ENCODE measurements at regions not wholly inside any gene's neighbourhood (a gene's known extent, or its start where the extent isn't known, plus 50 kb on each side); places are given as distances from the start of the nearest gene placed in this dataset.

GRCh38 chr3:61454006-61454585 is 107.3 kb upstream of the PTPRG start:
- no peak for FAIRE-seq

GRCh38 chr3:61454801-61455200 is 106.6 kb upstream of the PTPRG start:
- Histone ChIP-seq H3K27ac (ENCODE audit: control insufficient read depth, insufficient read depth, low read length) (no peak overlapping the region), H3K79me2 (ENCODE audit: control insufficient read depth, insufficient read depth, low read length) (no peaks in the 10 kb centered on the region), H3K4me3 (ENCODE audit: control insufficient read depth in 2 of 3, extremely low read depth in 1 of 3, insufficient read depth in 2 of 3, low read depth in 1 of 3, low read length in 3 of 3) (no peak overlapping the region), H3K36me3 (ENCODE audit: control insufficient read depth in 2 of 2, extremely low read depth in 1 of 2, insufficient read depth in 2 of 2, low read length in 2 of 2) (no peaks in the 10 kb centered on the region), H3K9me1 (ENCODE audit: control insufficient read depth, extremely low read depth, insufficient read depth, low read length) (no peaks in the 10 kb centered on the region), H4K20me1 (ENCODE audit: control insufficient read depth, extremely low read depth, insufficient read depth, low read length) (no peaks in the 10 kb centered on the region), H2AFZ (ENCODE audit: control insufficient read depth, low read length) (no peak overlapping the region), H3K27me3 (ENCODE audit: control insufficient read depth, extremely low read depth, insufficient read depth, low read length) (no peaks in the 10 kb centered on the region), H3K4me2 (ENCODE audit: control insufficient read depth, extremely low read depth, insufficient read depth, low read depth, low read length) (no peak overlapping the region), H3K9ac (ENCODE audit: control insufficient read depth, extremely low read depth, insufficient read depth, low read length) (no peak overlapping the region), H3K9me3 (ENCODE audit: control insufficient read depth, low read depth, low read length) (no peaks in the 10 kb centered on the region), H3K4me1 (ENCODE audit: control insufficient read depth, extremely low read depth, insufficient read depth, low read length) (peaks cover 8% of the 10 kb centered on the region)
- dilution Hi-C loops (cut with MboI; ENCODE audit: extremely low pct_ligation_motif_present, low sequenced_read_pairs): no loop called here
- TF ChIP-seq, protein P1, sequence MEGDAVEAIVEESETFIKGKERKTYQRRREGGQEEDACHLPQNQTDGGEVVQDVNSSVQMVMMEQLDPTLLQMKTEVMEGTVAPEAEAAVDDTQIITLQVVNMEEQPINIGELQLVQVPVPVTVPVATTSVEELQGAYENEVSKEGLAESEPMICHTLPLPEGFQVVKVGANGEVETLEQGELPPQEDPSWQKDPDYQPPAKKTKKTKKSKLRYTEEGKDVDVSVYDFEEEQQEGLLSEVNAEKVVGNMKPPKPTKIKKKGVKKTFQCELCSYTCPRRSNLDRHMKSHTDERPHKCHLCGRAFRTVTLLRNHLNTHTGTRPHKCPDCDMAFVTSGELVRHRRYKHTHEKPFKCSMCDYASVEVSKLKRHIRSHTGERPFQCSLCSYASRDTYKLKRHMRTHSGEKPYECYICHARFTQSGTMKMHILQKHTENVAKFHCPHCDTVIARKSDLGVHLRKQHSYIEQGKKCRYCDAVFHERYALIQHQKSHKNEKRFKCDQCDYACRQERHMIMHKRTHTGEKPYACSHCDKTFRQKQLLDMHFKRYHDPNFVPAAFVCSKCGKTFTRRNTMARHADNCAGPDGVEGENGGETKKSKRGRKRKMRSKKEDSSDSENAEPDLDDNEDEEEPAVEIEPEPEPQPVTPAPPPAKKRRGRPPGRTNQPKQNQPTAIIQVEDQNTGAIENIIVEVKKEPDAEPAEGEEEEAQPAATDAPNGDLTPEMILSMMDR (optimal IDR thresholded peaks at IDR 0.05 in 1 of 3, IDR thresholded peaks at IDR 0.05 in 1 of 3, conservative IDR thresholded peaks at IDR 0.05 in 1 of 3; ENCODE audit: extremely low read depth in 1 of 3, insufficient read depth in 2 of 3, low read length in 3 of 3): no peak
- TF ChIP-seq EZH2 (IDR thresholded peaks at IDR 0.05; ENCODE audit: low read length): no peak
- DNase-seq (ENCODE audit: low read depth, low spot score) (no peak), FAIRE-seq (no peak)

More at GRCh38 chr3:61454006-61454585, 107.3 kb upstream of the PTPRG start:
- Histone ChIP-seq H3K27me3 (ENCODE audit: control insufficient read depth, extremely low read depth, insufficient read depth, low read length) (no peaks in the 10 kb centered on the region), H3K4me2 (ENCODE audit: control insufficient read depth, extremely low read depth, insufficient read depth, low read depth, low read length) (no peak overlapping the region), H3K27ac (ENCODE audit: control insufficient read depth, insufficient read depth, low read length) (no peak overlapping the region), H4K20me1 (ENCODE audit: control insufficient read depth, extremely low read depth, insufficient read depth, low read length) (no peaks in the 10 kb centered on the region), H3K9ac (ENCODE audit: control insufficient read depth, extremely low read depth, insufficient read depth, low read length) (no peak overlapping the region), H3K4me3 (ENCODE audit: control insufficient read depth in 2 of 3, extremely low read depth in 1 of 3, insufficient read depth in 2 of 3, low read depth in 1 of 3, low read length in 3 of 3) (no peak overlapping the region), H3K9me3 (ENCODE audit: control insufficient read depth, low read depth, low read length) (no peaks in the 10 kb centered on the region), H2AFZ (ENCODE audit: control insufficient read depth, low read length) (no peak overlapping the region), H3K79me2 (ENCODE audit: control insufficient read depth, insufficient read depth, low read length) (no peaks in the 10 kb centered on the region), H3K4me1 (ENCODE audit: control insufficient read depth, extremely low read depth, insufficient read depth, low read length) (peaks cover 8% of the 10 kb centered on the region), H3K36me3 (ENCODE audit: control insufficient read depth in 2 of 2, extremely low read depth in 1 of 2, insufficient read depth in 2 of 2, low read length in 2 of 2) (no peaks in the 10 kb centered on the region), H3K9me1 (ENCODE audit: control insufficient read depth, extremely low read depth, insufficient read depth, low read length) (no peaks in the 10 kb centered on the region)
- dilution Hi-C loops (cut with MboI; ENCODE audit: extremely low pct_ligation_motif_present, low sequenced_read_pairs): no loop called here
- no peak for DNase-seq (ENCODE audit: low read depth, low spot score)
- TF ChIP-seq EZH2 (IDR thresholded peaks at IDR 0.05; ENCODE audit: low read length): no peak
- TF ChIP-seq, protein P1 (optimal IDR thresholded peaks at IDR 0.05 in 1 of 3, IDR thresholded peaks at IDR 0.05 in 1 of 3, conservative IDR thresholded peaks at IDR 0.05 in 1 of 3; ENCODE audit: extremely low read depth in 1 of 3, insufficient read depth in 2 of 3, low read length in 3 of 3): no peak
